Stimulated activated CD4-positive, alpha-beta T cell treated with anti-CD3 and anti-CD28 coated beads, Interleukin-1b, Interleukin-23, amount 100 ng/mL, for 1 hour (primary cell): ENCODE measurements at regions not wholly inside any gene's neighbourhood (a gene's known extent, or its start where the extent isn't known, plus 50 kb on each side); places are given as distances from the start of the nearest gene placed in this dataset.

Experiments
- DNase-seq, 2 donors: peaks; one replicate each; pipeline ENCODE4 v3.0.0-alpha.2; 2020; ENCODE audit warnings: low read depth in 2 of 2

DNA sequence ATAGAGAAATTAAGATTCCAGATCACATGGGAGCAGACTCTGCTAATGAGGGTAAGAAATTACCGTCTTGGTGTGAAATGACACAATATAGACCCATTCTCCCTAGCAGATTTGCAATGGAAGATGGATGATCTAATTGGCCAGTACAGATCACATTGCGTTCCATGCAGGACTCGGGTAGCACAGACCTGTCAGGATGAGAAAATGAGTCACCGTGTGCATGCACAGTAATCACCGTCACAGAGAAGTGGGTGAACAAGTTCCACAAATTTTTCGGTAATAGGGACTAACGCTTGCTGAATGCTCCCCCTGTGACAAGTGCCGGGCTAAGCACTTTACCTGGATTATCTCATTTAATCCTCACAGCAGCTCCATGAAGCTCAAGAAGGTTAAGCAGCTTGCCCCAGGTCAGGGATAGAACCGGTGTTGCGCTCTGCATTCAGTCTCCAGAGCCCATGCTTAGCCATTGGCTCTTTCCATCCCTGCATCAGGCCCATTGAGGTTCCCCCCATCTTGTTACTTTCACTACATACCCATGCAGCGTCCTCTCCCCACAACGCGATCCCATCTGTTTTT, 375.6 kb downstream of the FBXW7 start:
- no peak for DNase-seq

GRCh38 chr4:152159773-152160172, 376.1 kb downstream of the FBXW7 start:
- no peak for DNase-seq

- no peak for DNase-seq
Measured at GRCh38 chr4:152158225-152158624, 377.7 kb downstream of the FBXW7 start.

GRCh38 chr4:152157629-152158028, 378.3 kb downstream of the FBXW7 start:
- no peak for DNase-seq

GRCh38 chr4:152156442-152156841, 379.4 kb downstream of the FBXW7 start:
- no peak for DNase-seq

DNA sequence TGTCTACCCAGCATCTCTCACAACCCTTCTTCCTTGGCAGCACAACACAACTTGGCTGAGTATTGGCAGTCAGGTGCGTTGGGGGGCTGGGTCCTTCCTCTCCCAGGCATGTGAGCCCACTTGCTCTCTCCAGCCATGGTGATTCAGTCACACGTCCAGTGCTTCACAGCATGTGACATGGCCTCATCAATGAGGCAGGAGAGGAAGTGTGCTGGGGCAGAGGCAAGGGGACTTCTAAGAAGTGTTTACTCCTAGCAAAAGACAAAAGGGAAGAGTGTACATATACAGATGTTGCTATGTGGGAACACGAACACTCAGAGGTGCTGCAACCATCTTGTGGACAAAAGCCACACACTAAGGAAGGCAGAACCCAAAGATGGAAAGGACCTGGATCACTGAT, 380.8 kb downstream of the FBXW7 start:
- DNase-seq: no peak

DNA sequence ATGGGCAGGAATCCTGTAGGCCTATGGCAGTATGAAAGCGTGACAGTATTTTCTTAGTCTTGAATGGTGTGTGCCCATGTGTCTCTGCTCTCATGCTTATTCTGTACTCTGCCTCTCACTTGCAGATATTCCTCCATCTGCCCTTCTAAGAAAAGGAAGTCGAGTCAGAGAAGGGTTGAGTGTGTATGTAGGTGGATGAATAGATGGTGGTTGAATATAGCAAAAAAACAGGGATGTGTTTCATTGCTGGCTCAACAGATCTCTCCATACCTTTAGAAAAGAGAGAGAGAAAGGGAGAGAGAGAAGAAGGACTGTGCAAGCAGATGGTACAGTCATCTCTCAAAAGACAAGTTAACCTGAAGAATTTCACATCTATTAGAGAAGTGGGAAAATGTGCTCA, 381.5 kb downstream of the FBXW7 start:
- no peak for DNase-seq

DNA sequence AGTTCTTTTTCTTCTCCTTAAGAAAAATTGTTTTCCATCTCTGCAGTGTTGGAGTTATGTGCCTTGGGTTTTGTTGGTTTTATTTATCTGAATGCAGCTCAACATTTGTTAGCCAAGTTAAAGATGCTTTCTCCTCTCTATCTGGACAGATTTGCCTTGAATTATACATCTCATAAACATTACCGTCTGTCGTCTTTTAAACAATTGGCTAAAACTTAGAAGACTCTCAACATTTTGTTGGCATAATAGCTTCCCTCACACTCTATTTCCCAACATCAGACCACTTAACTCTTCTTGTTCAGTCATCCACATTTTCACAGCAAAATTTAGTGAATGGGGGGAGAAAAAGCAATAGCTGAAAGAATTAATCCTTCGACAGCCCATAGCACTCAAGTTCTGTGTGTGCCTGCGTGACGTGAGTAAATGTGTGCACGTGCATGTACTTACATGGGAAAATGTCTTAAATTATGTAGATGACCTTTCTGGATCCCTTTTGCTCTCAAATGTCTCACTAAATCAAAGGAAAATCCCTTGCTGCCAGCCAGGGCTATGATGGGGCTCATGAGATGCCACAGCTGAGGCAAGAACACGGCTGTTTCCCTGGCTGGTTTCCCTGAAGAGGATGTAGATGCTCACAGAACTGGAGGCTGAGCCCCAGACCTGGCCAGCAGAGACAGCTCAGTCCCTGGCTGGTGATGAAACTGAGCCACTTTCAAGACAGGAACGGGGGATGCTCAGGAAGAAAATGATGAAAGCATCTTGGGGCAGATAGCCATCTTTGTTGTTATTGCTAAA, 382.2 kb downstream of the FBXW7 start:
- DNase-seq: no peak

DNA sequence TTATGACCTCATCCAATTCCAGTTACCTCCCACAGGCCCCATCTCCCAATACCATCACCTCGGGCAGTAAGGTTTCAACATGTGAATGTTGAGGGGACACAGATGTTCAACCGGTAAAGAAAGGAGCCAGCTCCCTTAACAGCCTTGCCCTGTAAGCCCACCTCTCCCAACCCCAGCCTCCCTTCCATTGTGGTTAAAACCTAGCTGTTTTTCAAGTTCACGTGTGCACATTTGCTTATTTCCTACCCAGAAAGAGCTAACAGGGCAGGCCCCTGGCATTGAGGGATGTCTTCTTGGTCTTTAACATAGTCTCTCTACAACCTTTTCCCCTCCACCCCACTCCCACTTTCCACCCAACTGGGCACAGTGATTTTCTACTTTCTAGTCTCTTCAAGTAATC, 385.7 kb downstream of the FBXW7 start:
- DNase-seq: no peak

- no peak for DNase-seq
Measured at GRCh38 chr4:152149745-152150144, 386.1 kb downstream of the FBXW7 start.

GRCh38 chr4:152148057-152148456, 387.2 kb upstream of the GATB start:
- DNase-seq: no peak

- no peak for DNase-seq
Measured at GRCh38 chr4:152146244-152146643, 385.4 kb upstream of the GATB start.

DNA sequence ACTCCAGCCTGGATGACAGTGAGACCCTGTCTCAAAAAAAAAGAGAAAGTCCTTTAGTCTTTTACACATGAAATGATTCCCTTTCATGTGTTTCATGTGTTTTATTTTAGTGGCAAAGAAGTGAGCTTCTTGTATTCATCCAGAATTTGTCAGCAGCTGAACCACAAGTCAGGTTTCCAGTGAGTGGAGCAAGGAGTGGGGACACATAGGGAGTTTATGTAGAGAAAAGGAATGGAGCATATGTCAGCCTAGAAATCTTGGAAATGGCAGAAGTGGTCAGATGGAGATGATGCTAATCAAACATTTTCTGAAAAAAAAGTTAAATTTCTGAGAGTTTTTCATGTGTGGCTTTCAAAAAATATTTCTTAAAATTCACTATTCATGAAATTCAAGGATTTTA, 383.0 kb upstream of the GATB start:
- DNase-seq: no peak

DNA sequence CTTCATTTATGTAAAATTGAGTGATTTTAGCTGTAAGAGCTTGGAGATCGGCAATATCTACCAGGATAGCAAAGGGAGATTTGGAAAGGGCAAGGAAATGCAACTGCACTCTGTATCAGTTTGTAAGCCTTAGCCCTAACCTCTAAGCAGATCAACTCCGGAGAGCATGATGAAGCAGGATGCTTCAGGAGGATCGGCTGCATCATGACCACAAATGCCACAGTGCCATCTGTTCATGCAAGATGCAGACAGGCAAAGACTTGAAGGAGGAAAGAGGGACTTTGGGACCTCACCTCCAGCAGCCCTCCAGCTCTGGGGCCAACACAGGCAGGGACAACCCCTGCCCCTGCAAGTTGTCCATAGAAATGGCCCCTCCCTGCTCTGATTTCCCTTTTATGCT, 377.6 kb upstream of the GATB start:
- DNase-seq: no peak

DNA sequence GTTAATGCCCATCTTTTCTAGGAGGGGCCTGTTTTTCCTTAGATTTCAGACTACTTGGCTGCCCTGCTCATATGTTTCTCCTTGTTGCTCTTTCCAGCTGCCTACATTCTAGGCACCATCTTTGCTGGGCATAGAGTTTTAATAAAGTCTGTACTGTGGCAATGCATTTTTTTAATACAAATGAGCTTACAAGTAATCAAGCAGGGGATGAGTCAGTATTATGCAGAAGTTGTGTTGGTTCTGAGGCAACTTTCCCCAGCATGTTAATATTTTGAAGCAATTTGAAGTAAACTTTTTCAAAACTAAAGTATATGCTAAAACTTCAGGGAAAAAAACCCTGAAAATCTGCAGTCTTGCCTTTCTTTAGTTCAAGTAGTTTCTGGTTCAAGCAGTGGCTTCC, 372.0 kb upstream of the GATB start:
- no peak for DNase-seq

DNA sequence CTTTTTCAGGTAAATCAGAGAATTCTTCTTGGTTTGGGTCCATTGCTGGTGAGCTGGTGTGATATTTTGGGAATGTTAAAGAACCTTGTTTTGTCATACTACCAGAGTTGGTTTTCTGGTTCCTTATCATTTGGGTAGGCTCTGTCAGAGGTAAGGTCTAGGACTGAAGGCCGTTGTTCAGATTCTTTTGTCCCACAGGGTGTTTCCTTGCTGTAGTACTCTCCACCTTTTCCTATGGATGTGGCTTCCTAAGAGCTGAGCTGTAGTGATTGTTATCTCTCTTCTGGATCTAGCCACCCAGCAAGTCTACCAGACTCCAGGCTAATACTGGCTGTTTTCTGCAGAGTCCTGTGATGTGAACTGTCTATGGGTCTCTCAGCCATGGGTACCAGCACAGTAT, 367.5 kb upstream of the GATB start:
- DNase-seq: no peak

- DNase-seq: no peak
Measured at GRCh38 chr4:152126238-152126637, 365.4 kb upstream of the GATB start.

- DNase-seq: no peak
Measured at GRCh38 chr4:152118819-152119553, 358.2 kb upstream of the GATB start.

- DNase-seq: no peak
Measured at GRCh38 chr4:152117933-152118507, 357.2 kb upstream of the GATB start.

DNA sequence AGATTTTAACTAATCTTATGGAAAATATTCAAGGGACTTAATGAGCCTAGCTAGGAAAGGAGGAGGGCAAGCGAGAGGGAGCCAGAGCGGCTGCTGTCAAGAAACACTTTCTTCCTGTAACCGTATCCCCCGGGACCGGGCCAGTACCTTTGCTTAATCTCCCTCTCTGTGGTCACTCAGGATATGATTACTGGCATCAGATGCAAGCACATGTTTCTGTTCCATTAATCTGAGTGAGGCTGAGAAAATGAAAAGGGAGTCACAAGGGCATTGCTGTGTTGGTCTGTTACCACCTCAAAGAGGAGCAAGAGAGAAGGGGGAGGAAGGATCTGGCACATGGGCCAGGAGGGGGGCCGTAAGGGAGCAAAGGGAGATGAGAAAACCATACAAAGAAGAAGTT, 356.7 kb upstream of the GATB start:
- DNase-seq: no peak

GRCh38 chr4:152117054-152117453, 356.2 kb upstream of the GATB start:
- DNase-seq: no peak

GRCh38 chr4:152115794-152116193, 355.0 kb upstream of the GATB start:
- DNase-seq: no peak

- no peak for DNase-seq
Measured at GRCh38 chr4:152115118-152115517, 354.3 kb upstream of the GATB start.
